Activated CD4-positive, alpha-beta T cell treated with anti-CD3 and anti-CD28 coated beads, Interleukin-2, amount 10 ng/mL, durations not matched to agents 7 days and 5 days (primary cell): ENCODE measurements at regions not wholly inside any gene's neighbourhood (a gene's known extent, or its start where the extent isn't known, plus 50 kb on each side); places are given as distances from the start of the nearest gene placed in this dataset.

Source experiments
- CTCF ChIA-PET: fragments of 350-600 bp; sonication (Branson Sonifier 250); formaldehyde crosslinking; loops from one replicate; lab custom pipeline; 2021; ENCODE audit warnings: antibody characterized with exemption; lab: Charles Lee
- POLR2A ChIA-PET: fragments of 350-600 bp; sonication (Branson Sonifier 250); formaldehyde crosslinking; loops from one replicate; lab custom pipeline; 2021; ENCODE audit warnings: antibody characterized with exemption; lab: Charles Lee
- DNase-seq: peaks from one replicate; pipeline ENCODE4 v3.0.0-alpha.2; 2020
- H3K27ac Mint-ChIP-seq: one replicate; pipeline ENCODE4 v1.8.0; 2021; ENCODE audit warnings: mild to moderate bottlenecking, moderate library complexity, mixed read lengths
- H3K27me3 Mint-ChIP-seq: one replicate; pipeline ENCODE4 v1.8.0; 2021; ENCODE audit warnings: mixed read lengths
- H3K36me3 Mint-ChIP-seq: one replicate; pipeline ENCODE4 v1.8.0; 2021; ENCODE audit warnings: low read depth, mixed read lengths
- H3K4me1 Mint-ChIP-seq: one replicate; pipeline ENCODE4 v1.8.0; 2021; ENCODE audit warnings: mixed read lengths
- H3K4me3 Mint-ChIP-seq: one replicate; pipeline ENCODE4 v1.8.0; 2021; ENCODE audit warnings: mild to moderate bottlenecking, moderate library complexity, mixed read lengths
- H3K9me3 Mint-ChIP-seq: one replicate; pipeline ENCODE4 v1.8.0; 2021; ENCODE audit warnings: mixed read lengths

DNA sequence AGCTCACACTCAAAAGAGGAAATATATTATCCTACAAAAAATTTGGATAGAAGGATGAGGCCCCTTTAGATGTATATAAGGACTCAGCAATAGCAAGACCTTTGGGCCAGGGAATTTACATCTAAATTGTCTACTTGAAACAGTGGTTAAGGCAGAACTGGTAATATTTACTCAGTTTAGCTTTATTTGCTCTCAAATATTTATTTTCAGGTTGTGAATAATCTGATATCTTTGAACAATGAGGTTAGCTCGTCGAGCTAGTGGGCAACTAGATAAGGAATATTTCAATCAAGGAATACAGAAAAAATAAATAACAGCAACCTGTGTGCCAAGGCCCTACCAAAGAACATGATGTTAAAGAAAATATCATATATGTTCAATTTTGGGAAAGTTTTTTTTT is 966.3 kb downstream of the DTWD2 start:
- no peak for DNase-seq
- CTCF ChIA-PET = interaction anchor here (0.6 kb wide), 1 partner anchor 241 kb away, joined by 4 read pairs; no protein-coding TSS in a partner anchor
- Mint-ChIP-seq H3K4me3 (no peak overlapping the region), H3K9me3 (no peaks in the 10 kb centered on the region), H3K27ac (no peak overlapping the region), H3K36me3 (no peaks in the 10 kb centered on the region), H3K27me3 (no peaks in the 10 kb centered on the region), H3K4me1 (no peaks in the 10 kb centered on the region)
- POLR2A ChIA-PET = no interaction called here

- H3K4me1 Mint-ChIP-seq = no peaks in the 10 kb centered on the region
- ChIA-PET POLR2A (no interaction called here), CTCF (no interaction called here)
- no peak for DNase-seq
- no peak overlapping the region for H3K27ac Mint-ChIP-seq
- H3K27me3 Mint-ChIP-seq = no peaks in the 10 kb centered on the region
- no peak overlapping the region for H3K4me3 Mint-ChIP-seq
- H3K9me3 Mint-ChIP-seq = no peaks in the 10 kb centered on the region
- H3K36me3 Mint-ChIP-seq = no peaks in the 10 kb centered on the region
These were observed 970.8 kb downstream of the DTWD2 start for GRCh38 chr5:118017536-118017935.

- Mint-ChIP-seq H3K4me1 (no peaks in the 10 kb centered on the region), H3K4me3 (no peak overlapping the region), H3K27ac (no peak overlapping the region), H3K27me3 (no peaks in the 10 kb centered on the region), H3K36me3 (no peaks in the 10 kb centered on the region), H3K9me3 (no peaks in the 10 kb centered on the region)
- ChIA-PET CTCF (no interaction called here), POLR2A (no interaction called here)
- DNase-seq = no peak
These were observed 972.0 kb downstream of the DTWD2 start for GRCh38 chr5:118016396-118016795.

DNA sequence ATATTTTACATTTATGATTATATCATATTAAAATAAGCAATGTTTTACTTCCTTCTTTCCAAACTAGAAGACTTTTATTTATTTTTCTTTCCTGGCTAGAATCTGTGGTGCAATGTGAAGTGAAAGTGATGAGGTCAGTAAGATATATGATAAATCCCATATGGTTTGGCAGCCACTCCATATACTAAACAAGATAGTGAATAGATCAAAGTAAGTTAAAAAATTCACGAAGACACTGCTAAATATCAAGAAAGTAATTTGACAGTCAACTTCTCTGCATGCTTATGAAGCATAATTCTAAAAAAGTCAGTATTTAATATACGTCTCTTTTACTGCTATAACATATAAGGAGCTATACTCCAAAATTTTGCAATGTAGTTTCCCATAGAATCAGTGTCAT is 972.8 kb downstream of the DTWD2 start:
- ChIA-PET POLR2A (no interaction called here), CTCF (no interaction called here)
- no peak for DNase-seq
- Mint-ChIP-seq H3K9me3 (no peaks in the 10 kb centered on the region), H3K4me1 (no peaks in the 10 kb centered on the region), H3K27ac (no peak overlapping the region), H3K36me3 (no peaks in the 10 kb centered on the region), H3K4me3 (no peak overlapping the region), H3K27me3 (no peaks in the 10 kb centered on the region)

GRCh38 chr5:118009741-118010297 is 978.5 kb downstream of the DTWD2 start:
- Mint-ChIP-seq H3K36me3 (no peaks in the 10 kb centered on the region), H3K27ac (no peak overlapping the region), H3K27me3 (no peaks in the 10 kb centered on the region), H3K4me1 (no peaks in the 10 kb centered on the region), H3K4me3 (no peak overlapping the region), H3K9me3 (no peaks in the 10 kb centered on the region)
- CTCF ChIA-PET = interaction anchor here (1.4 kb wide), 1 partner anchor 61 kb away, joined by 3 read pairs; no protein-coding TSS in a partner anchor
- DNase-seq = no peak
- POLR2A ChIA-PET = interaction anchor here (0.7 kb wide), 1 partner anchor 434 kb away, joined by 3 read pairs; no protein-coding TSS in a partner anchor

GRCh38 chr5:118008779-118009178 is 979.6 kb downstream of the DTWD2 start:
- POLR2A ChIA-PET = no interaction called here
- H3K9me3 Mint-ChIP-seq = no peaks in the 10 kb centered on the region
- H3K27ac Mint-ChIP-seq = no peak overlapping the region
- CTCF ChIA-PET = no interaction called here
- no peaks in the 10 kb centered on the region for H3K27me3 Mint-ChIP-seq
- DNase-seq = no peak
- no peak overlapping the region for H3K4me3 Mint-ChIP-seq
- H3K36me3 Mint-ChIP-seq = no peaks in the 10 kb centered on the region
- H3K4me1 Mint-ChIP-seq = no peaks in the 10 kb centered on the region

GRCh38 chr5:118007262-118007661 is 981.1 kb downstream of the DTWD2 start:
- ChIA-PET CTCF (interaction anchor here (0.6 kb wide), 1 partner anchor 627 kb away, joined by 3 read pairs; no protein-coding TSS in a partner anchor), POLR2A (no interaction called here)
- H3K27me3 Mint-ChIP-seq = no peaks in the 10 kb centered on the region
- no peaks in the 10 kb centered on the region for H3K36me3 Mint-ChIP-seq
- H3K4me1 Mint-ChIP-seq = no peaks in the 10 kb centered on the region
- no peak overlapping the region for H3K4me3 Mint-ChIP-seq
- no peak for DNase-seq
- H3K27ac Mint-ChIP-seq = no peak overlapping the region
- H3K9me3 Mint-ChIP-seq = no peaks in the 10 kb centered on the region

GRCh38 chr5:118006219-118006618 is 982.1 kb downstream of the DTWD2 start:
- no peaks in the 10 kb centered on the region for H3K27me3 Mint-ChIP-seq

GRCh38 chr5:117999939-118000549 is 988.3 kb downstream of the DTWD2 start:
- Mint-ChIP-seq H3K9me3 (no peaks in the 10 kb centered on the region), H3K27ac (no peak overlapping the region), H3K36me3 (no peaks in the 10 kb centered on the region), H3K4me3 (no peak overlapping the region), H3K4me1 (no peaks in the 10 kb centered on the region), H3K27me3 (no peaks in the 10 kb centered on the region)
- POLR2A ChIA-PET = no interaction called here
- CTCF ChIA-PET = no interaction called here
- DNase-seq = no peak

More at GRCh38 chr5:118006219-118006618, 982.1 kb downstream of the DTWD2 start:
- no peak for DNase-seq
- H3K9me3 Mint-ChIP-seq = no peaks in the 10 kb centered on the region
- H3K4me3 Mint-ChIP-seq = no peak overlapping the region
- no peaks in the 10 kb centered on the region for H3K4me1 Mint-ChIP-seq
- ChIA-PET CTCF (no interaction called here), POLR2A (no interaction called here)
- H3K27ac Mint-ChIP-seq = no peak overlapping the region
- H3K36me3 Mint-ChIP-seq = no peaks in the 10 kb centered on the region

DNA sequence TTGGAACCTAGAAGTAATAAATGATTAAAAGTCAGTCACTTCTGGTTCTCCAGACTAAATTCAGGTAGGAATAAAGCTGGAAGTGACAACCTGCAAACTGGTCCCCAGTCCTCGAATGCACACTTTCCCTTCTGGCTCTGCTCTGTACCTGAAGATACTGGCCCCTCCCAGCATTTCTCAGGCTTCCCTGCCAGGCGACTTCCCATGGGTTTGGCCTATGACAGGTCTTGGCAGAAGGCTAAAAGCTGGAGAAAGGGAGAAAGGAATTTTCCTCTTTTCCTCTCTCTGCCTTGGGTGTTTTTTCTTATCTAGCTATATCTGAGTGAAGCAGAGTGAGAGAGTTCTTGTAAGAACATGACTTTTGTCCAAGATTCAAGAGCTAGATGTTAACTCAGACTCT is 1005.7 kb downstream of the DTWD2 start:
- CTCF ChIA-PET = no interaction called here
- Mint-ChIP-seq H3K36me3 (no peaks in the 10 kb centered on the region), H3K27me3 (no peaks in the 10 kb centered on the region), H3K4me1 (no peaks in the 10 kb centered on the region), H3K27ac (no peak overlapping the region), H3K4me3 (no peak overlapping the region), H3K9me3 (no peaks in the 10 kb centered on the region)
- POLR2A ChIA-PET = no interaction called here
- DNase-seq = no peak

DNA sequence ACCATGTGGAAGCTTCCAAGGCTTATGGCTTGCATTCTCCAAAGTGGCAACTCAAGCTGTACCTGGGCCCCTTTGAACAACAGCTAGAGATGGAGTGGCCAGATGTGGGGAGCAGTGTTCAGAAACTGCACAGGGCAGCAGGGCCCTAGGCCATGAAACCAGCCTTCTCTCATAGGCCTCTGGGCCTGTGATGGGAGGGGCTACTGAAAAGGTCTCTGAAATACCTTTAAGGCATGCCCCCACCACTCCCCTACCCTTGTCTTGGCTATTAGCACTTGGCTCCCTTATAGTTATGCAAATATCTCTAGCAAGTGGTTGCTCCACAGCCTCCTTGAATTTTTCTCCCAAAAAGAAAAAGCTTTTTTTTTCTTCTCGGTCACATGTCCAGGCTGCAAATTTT is 1014.6 kb downstream of the DTWD2 start:
- Mint-ChIP-seq H3K27ac (no peak overlapping the region), H3K9me3 (peaks cover 2% of the 10 kb centered on the region), H3K4me3 (no peak overlapping the region), H3K36me3 (no peaks in the 10 kb centered on the region), H3K4me1 (no peaks in the 10 kb centered on the region), H3K27me3 (no peaks in the 10 kb centered on the region)
- CTCF ChIA-PET = no interaction called here
- DNase-seq = no peak
- POLR2A ChIA-PET = no interaction called here

- DNase-seq = no peak
- Mint-ChIP-seq H3K4me1 (no peaks in the 10 kb centered on the region), H3K4me3 (no peak overlapping the region), H3K36me3 (no peaks in the 10 kb centered on the region), H3K27ac (no peak overlapping the region), H3K27me3 (no peaks in the 10 kb centered on the region), H3K9me3 (peaks cover 3% of the 10 kb centered on the region)
- ChIA-PET CTCF (no interaction called here), POLR2A (no interaction called here)
These were observed 1032.5 kb downstream of the DTWD2 start for GRCh38 chr5:117955831-117956230.

GRCh38 chr5:117954331-117954730 is 1034.0 kb downstream of the DTWD2 start:
- DNase-seq = no peak
- Mint-ChIP-seq H3K4me1 (no peaks in the 10 kb centered on the region), H3K27ac (no peak overlapping the region), H3K9me3 (peaks cover 3% of the 10 kb centered on the region), H3K36me3 (no peaks in the 10 kb centered on the region), H3K4me3 (no peak overlapping the region), H3K27me3 (no peaks in the 10 kb centered on the region)
- CTCF ChIA-PET = no interaction called here
- POLR2A ChIA-PET = no interaction called here

DNA sequence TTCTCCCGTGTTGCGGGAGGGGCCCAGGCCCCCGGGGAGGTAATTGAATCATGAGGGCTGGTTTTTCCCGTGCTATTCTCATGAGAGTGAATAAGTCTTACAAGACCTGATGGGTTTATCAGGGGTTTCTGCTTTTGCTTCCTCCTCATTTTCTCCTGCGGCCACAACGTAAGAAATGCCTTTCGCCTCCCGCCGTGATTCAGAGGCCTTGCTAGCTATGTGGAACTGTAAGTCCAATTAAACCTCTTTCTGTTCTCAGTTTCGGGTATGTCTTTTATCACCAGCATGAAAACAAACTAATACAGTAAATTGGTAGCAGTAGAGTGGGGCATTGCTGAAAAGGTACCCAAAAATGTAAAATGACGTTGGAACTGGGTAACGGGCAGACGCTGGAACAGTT is 1035.1 kb downstream of the DTWD2 start:
- POLR2A ChIA-PET = no interaction called here
- CTCF ChIA-PET = no interaction called here
- no peaks in the 10 kb centered on the region for H3K36me3 Mint-ChIP-seq

More for the DNA sequence above, 1035.1 kb downstream of the DTWD2 start:
- H3K9me3 Mint-ChIP-seq = peaks cover 3% of the 10 kb centered on the region
- no peak overlapping the region for H3K27ac Mint-ChIP-seq
- DNase-seq = no peak
- H3K4me1 Mint-ChIP-seq = no peaks in the 10 kb centered on the region
- H3K4me3 Mint-ChIP-seq = no peak overlapping the region
- no peaks in the 10 kb centered on the region for H3K27me3 Mint-ChIP-seq
